ENCODE measurements at regions not wholly inside any gene's neighbourhood (a gene's known extent, or its start where the extent isn't known, plus 50 kb on each side); places are given as distances from the start of the nearest gene placed in this dataset.

DNA sequence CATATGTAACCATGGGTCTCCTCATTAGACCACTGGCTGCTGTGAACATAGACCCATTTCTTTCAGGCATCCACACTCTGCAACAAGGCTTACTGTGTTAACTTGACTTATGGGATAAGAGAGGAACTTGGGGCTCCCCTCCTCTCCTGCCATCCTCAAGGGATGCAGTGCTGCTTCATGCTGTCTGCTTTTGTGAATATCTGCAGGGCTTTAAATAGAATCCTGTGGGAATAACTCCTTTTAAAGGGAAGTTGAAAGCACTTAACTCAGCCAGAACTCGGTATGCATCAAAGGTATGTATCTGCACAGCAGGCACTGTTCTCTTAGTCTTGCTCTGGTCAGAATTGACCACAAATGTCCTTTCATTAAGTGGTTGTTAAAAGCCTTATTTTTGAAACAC, 222.5 kb upstream of the KIRREL3 start:
- ChIA-PET CTCF (no interaction called here), POLR2A (no interaction called here)
- Mint-ChIP-seq H3K9me3 (no peaks in the 10 kb centered on the region), H3K27me3 (no peaks in the 10 kb centered on the region), H3K27ac (no peak overlapping the region), H3K4me3 (no peak overlapping the region), H3K4me1 (ENCODE audit: low read depth) (no peaks in the 10 kb centered on the region), H3K36me3 (ENCODE audit: low read depth) (no peaks in the 10 kb centered on the region)
- TF ChIP-seq CTCF (IDR thresholded peaks at IDR 0.05) = no peak
- no peak for ATAC-seq
- intact Hi-C loops (cut with micrococcal nuclease) = no loop called here
- DNase-seq = no peak

DNA sequence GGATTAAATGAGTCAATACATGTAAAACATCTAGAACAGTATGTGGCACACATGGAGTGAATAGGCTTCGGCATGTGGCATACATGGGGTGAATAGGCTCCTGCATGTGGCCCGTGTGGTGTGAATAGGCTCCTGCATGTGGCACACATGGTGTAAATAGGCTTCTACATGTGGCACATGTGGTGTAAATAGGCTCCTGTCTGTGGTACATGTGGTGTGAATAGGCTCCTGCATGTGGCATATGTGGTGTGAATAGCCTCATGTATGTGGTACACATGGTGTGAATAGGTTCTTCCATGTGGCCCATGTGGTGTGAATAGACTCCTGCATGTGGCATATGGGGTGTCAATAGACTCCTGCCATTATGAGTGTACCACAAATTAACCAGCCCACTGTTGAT, 219.1 kb upstream of the KIRREL3 start:
- DNase-seq = no peak
- ATAC-seq = no peak
- no peaks in the 10 kb centered on the region for H3K27me3 Mint-ChIP-seq
- no peak for TF ChIP-seq CTCF (IDR thresholded peaks at IDR 0.05)
- no peak overlapping the region for H3K27ac Mint-ChIP-seq
- intact Hi-C loops (cut with micrococcal nuclease) = no loop called here
- H3K4me3 Mint-ChIP-seq = no peak overlapping the region
- H3K36me3 Mint-ChIP-seq (ENCODE audit: low read depth) = no peaks in the 10 kb centered on the region
- POLR2A ChIA-PET = no interaction called here
- H3K9me3 Mint-ChIP-seq = no peaks in the 10 kb centered on the region
- CTCF ChIA-PET = no interaction called here
- H3K4me1 Mint-ChIP-seq (ENCODE audit: low read depth) = no peaks in the 10 kb centered on the region

DNA sequence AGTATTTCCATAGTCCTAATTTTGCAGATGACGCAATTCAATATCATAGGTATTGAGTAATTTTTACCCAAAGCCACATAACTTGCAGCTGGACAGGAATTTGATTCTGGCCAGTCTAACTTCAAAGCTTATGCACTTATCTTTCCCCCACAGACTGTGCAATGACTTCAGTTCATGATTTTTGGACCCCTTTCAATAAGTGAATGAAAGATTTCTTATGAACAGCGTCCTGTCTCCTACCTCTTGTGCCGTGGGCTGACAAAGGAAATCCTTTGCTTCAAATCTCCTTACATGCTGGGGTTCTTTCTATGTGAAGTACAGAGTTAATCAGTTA, 217.7 kb upstream of the KIRREL3 start:
- POLR2A ChIA-PET = no interaction called here
- H3K27me3 Mint-ChIP-seq = no peaks in the 10 kb centered on the region
- DNase-seq (no peak), ATAC-seq (no peak)
- no peaks in the 10 kb centered on the region for H3K36me3 Mint-ChIP-seq (ENCODE audit: low read depth)
- no peaks in the 10 kb centered on the region for H3K9me3 Mint-ChIP-seq
- H3K4me3 Mint-ChIP-seq = no peak overlapping the region
- no peak overlapping the region for H3K27ac Mint-ChIP-seq
- no peak for TF ChIP-seq CTCF (IDR thresholded peaks at IDR 0.05)
- H3K4me1 Mint-ChIP-seq (ENCODE audit: low read depth) = no peaks in the 10 kb centered on the region
- intact Hi-C loops (cut with micrococcal nuclease) = no loop called here
- CTCF ChIA-PET = no interaction called here

- Mint-ChIP-seq H3K27me3 (no peaks in the 10 kb centered on the region), H3K4me1 (ENCODE audit: low read depth) (no peaks in the 10 kb centered on the region), H3K27ac (no peak overlapping the region), H3K36me3 (ENCODE audit: low read depth) (no peaks in the 10 kb centered on the region), H3K4me3 (no peak overlapping the region), H3K9me3 (no peaks in the 10 kb centered on the region)
- ChIA-PET POLR2A (no interaction called here), CTCF (no interaction called here)
- TF ChIP-seq CTCF (IDR thresholded peaks at IDR 0.05) = no peak
- DNase-seq (no peak), ATAC-seq (no peak)
- intact Hi-C loops (cut with micrococcal nuclease) = no loop called here
Observed at GRCh38 chr11:127217452-127218274, 217.1 kb upstream of the KIRREL3 start.

- peaks cover 12% of the 10 kb centered on the region for H3K9me3 Mint-ChIP-seq
- TF ChIP-seq CTCF (IDR thresholded peaks at IDR 0.05) = no peak
- CTCF ChIA-PET = no interaction called here
- H3K4me1 Mint-ChIP-seq (ENCODE audit: low read depth) = no peaks in the 10 kb centered on the region
- DNase-seq (no peak), ATAC-seq (no peak)
- H3K27ac Mint-ChIP-seq = no peak overlapping the region
- no peaks in the 10 kb centered on the region for H3K27me3 Mint-ChIP-seq
- H3K36me3 Mint-ChIP-seq (ENCODE audit: low read depth) = no peaks in the 10 kb centered on the region
- H3K4me3 Mint-ChIP-seq = no peak overlapping the region
- POLR2A ChIA-PET = no interaction called here
- intact Hi-C loops (cut with micrococcal nuclease) = no loop called here
Observed at GRCh38 chr11:127205688-127206217, 205.2 kb upstream of the KIRREL3 start.
